HG03196 (cell line): ENCODE measurements at regions not wholly inside any gene's neighbourhood (a gene's known extent, or its start where the extent isn't known, plus 50 kb on each side); places are given as distances from the start of the nearest gene placed in this dataset.
"Not testable (repeated sequence)": the region's sequence is repeated elsewhere in the genome, so short reads cannot be mapped to it uniquely, and the experiment has no call there.

Source experiments
- ATAC-seq: cut with Tn5 transposase; IDR thresholded peaks from one replicate; pipeline ENCODE4 v1.9.1; 2021; ENCODE audit not compliant: unreplicated experiment

GRCh38 chr15:20204177-20204866, 337.3 kb downstream of the GOLGA6L6 start:
- not testable (repeated sequence) for ATAC-seq

DNA sequence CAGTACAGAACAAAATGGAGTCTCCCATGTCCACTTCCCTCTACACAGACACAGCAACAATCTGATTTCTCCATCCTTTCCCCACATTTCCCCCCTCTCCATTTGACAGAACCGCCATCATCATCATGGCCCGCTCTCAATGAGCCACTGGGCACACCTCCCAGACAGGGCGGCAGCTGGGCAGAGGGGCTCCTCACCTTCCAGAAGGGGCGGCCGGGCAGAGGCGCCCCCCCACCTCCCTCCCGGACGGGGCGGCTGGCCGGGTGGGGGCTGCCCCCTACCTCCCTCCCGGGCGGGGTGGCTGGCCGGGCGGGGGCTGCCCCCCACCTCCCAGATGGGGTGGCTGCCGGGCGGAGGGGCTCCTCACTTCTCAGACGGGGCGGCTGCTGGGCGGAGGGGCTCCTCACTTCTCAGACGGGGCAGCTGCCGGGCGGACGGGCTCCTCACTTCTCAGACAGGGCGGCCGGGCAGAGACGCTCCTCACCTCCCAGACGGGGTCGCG, 337.9 kb downstream of the GOLGA6L6 start:
- ATAC-seq, result not testable (repeated sequence)

- not testable (repeated sequence) for ATAC-seq
These were observed 346.9 kb downstream of the GOLGA6L6 start for GRCh38 chr15:20194591-20195198.

DNA sequence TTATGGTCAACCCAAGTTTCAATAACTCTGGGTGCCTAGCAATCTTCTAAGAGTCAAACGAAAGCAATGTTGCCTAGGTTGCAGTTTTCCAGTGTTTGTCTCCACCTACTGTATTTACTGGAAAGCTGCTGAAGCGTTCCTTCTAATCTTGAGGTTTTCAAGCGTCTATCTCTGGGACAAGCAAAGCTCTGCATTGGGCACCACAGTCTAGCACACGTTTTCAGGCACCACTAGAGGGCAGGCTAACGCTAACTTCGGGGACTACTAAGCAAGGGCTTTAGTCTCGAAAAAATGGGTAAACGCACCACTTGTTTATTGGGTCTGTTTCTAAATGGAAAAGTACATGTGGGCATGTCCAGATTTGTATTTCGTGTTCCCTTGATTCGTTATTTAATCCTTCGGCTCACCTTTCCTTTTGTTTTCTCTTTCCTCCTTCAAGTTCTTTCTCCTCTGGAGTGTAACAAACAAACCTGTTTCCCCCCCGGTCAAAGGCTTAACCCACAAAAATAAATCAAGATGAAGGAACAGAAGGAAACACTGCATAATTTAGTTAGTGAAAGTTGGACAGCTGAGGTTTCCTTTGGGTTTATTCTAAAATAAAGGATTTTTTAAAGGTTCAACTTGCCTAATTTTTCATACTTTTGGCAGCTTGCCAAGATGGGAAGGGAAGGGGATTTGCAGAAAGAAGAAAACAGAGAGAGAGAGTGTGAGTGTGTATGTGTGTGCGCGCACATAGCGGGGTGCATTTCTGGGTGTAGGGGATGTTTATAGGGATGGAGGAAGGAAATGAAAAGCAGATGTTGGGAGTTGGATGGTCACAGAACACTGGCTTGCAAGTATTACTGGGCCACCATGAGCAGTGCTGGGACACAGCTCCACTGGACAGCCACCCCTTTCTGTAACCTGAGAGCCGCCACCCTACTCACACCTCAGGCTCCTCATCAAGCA, 348.3 kb downstream of the GOLGA6L6 start:
- peak; percentile 61 for ATAC-seq

GRCh38 chr15:20191508-20192125, 350.0 kb downstream of the GOLGA6L6 start:
- not testable (repeated sequence) for ATAC-seq

DNA sequence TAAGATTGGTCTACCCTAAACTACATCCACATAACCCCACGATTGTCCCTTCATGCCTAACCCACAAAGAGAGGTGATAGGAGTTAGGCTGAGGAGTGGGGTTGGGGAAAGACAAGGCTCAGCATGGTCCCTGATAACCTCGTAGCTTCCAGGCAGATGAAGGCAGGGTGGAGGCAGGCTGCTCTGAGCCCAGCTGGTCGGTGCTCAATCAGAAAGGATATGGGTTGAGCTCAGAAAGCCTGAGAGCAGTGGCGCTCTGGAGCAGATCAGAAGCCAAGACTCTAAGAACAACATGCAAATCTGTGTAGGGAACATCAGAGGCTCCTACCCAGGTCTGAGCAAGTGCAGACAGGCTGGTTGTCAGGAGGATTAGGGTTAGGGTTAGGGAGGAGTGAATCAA, 353.0 kb downstream of the GOLGA6L6 start:
- ATAC-seq, result not testable (repeated sequence)

DNA sequence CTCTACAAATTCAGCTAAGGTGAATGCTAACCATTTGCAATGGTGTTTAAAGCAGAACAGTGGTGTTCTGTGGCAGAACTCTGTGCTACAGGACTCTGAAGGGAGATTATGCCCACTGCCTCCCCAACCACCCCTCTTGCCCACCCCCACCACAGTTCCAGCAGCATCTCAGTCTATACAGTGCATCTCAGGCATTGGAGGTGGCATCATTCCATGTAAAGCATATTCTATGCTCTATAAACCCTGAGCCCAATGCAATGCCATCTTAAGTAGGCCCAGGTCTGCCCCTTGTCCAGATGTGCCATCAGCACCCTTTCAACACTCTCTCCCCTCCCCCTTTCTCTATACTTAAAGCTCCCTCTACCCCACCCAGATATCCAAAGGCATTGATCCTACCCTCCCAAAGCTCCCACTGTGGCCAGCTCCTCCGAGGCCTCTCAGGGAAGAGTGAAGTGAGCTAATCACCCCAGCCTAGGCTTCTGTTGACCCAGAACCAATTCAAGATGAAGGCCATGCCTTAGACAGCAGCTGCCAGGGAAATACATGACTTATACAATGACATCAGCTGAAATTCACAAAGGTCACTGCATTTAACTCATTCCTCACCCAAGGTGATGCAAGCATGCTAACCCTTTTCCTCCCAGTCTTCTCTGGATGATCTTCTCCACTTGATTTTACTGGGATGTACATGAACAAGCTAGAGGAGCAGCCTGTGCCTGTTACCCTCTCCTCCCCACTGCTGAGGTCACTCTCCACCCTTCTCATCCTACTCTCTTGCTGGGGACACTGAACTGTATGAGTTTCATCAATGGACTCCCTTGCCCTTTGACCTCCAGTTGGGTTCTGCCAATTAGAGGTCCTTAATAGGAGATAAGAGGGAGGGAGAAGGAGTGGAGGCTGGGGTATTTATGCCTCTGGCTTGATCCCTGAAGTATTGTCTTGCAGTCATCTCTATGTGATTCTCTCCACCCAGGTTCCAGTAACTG, 353.9 kb downstream of the GOLGA6L6 start:
- not testable (repeated sequence) for ATAC-seq

DNA sequence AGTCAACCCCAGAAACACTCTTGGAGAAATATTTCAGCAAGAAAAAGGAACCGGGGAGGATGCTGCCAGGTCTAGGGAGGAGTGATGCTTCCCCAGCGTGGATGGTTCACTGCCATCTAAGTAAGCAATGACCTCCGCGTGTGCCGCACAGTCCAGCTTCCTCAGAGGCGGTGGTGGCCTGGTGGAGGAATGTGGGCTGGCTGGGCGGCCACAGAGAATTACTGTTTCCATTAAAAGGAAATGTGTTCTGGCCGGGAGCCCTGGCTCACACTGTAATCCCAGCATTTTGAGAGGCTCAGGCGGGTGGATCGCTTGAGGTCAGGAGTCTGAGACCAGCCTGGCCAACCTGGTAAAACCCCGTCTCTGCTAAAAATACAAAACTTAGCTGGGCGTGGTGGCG, 356.7 kb downstream of the GOLGA6L6 start:
- not testable (repeated sequence) for ATAC-seq

DNA sequence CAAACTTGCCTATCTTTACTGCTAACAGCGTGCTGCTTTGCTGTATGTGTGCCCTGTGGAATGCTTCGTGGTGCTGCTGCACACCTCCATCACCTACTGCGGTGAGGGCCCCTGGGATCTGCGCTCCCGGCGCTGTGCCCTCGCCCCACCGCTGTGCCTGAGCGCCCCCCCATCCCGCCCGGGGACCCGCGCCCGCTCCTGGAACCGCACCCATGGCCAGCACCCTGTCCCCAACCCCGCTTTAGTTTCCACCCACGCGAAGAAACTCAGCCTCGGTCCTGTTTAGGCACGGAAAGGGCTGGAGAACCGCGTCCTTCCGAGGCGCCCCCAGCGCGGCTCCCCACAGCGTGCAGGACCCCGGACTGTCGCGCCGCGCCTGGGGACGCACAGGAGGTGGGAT, 373.4 kb downstream of the GOLGA6L6 start:
- ATAC-seq, result not testable (repeated sequence)

DNA sequence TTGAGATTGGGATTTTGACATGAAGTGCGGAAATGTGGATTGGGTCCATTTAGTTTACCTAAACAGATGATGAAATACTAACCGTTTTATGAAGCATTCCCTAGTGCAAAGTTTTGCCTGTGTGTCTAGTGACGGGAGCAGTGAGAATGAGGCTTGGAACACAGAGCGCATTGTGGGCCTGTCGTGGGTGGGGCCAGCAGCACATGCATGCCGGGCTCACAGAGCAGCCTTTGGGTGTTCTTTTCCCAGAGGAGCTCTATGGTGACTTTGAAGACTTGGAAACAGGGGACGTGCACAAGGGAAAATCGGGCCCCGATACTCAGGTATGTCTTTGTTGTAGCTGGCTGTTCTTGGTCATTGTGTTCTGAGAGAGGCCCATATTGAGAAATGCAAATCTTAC, 388.1 kb downstream of the GOLGA6L6 start:
- not testable (repeated sequence) for ATAC-seq

DNA sequence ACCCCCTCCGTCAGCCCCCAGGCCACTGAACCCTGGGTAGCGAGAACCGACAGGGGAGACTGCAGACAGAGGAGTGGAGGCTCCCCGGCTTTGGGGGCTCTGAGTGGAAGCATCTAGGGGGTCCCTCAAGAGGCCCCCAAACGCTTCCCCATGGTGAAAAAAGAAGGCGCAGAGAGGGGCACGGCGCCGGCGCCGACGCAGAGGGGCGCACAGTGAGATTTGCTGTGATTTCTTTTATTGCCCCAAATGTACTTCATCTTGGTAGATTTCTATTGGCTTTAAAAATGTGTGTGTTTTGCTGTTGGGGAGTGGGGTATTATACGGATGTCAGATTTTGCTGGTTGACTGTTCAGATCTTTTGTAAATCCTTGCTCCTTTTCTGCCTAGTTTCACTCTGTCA, 392.9 kb downstream of the GOLGA6L6 start:
- ATAC-seq, result not testable (repeated sequence)

GRCh38 chr15:20148008-20148407, 393.6 kb downstream of the GOLGA6L6 start:
- not testable (repeated sequence) for ATAC-seq

- ATAC-seq, result not testable (repeated sequence)
These were observed 397.1 kb downstream of the GOLGA6L6 start for GRCh38 chr15:20144333-20145036.

DNA sequence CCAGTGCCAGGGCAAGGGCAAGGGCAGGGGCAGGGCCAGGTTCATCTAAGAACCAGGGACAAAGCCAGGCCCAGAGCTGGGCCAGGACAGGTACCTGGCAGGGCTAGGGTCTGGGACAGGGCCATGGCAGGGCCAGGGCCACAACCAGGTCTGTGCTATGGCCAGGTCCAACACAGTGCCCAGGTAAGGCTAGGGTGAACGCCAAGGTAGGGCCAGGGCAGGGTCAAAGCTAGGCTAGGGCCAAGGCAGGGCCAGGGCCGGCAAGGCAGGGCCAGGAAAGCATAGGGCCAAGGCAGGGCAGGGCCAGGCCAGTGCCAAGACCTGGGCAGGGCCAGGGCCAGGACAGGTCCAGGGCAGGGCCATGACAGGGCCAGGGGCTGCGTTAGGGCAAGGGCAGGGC, 398.7 kb downstream of the GOLGA6L6 start:
- not testable (repeated sequence) for ATAC-seq

- ATAC-seq, result not testable (repeated sequence)
These were observed 399.2 kb downstream of the GOLGA6L6 start for GRCh38 chr15:20142410-20142809.

GRCh38 chr15:20124668-20125067, 416.9 kb downstream of the GOLGA6L6 start:
- ATAC-seq, result not testable (repeated sequence)

- ATAC-seq, result no peak
These were observed 435.6 kb downstream of the GOLGA6L6 start for GRCh38 chr15:20106026-20106425.

DNA sequence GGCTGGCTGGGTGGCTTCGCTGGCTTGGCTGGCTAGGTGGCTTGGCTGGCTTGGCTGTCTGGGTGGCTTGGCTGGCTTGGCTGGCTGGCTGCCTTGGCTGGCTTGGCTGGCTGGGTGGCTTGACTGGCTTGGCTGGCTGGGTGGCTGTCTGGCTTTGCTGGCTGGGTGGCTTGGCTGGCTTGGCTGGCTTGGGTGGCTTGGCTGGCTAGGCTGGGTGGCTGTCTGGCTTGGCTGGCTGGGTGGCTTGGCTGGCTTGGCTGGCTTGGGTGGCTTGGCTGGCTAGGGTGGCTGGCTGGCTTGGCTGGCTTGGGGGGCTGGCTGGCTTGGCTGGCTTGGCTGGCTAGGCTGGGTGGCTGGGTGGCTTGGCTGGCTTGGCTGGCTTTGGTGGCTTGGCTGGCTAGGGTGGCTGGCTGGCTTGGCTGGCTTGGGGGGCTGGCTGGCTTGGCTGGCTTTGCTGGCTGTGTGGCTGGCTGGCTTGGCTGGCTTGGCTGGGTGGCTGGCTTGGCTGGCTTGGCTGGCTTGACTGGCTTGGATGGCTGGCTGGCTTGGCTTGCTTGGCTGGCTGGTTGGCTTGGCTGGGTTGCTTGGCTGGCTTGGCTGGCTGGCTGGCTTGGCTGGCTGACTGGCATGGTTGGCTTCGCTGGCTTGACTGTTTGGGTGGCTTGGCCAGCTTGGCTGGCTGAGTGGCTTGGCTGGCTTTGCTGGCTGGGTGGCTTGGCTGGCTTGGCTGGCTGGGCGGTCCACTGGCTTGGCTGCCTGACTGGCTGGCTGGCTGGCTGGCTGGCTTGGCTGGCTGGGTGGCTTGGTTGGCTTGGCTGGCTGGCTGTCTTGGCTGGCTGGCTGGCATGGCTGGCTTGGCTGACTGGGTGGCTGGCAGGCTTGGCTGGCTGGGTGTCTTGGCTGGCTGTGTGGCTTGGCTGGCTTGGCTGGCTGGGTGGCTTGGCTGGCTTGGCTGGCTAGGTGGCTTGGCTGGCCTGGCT, 436.3 kb downstream of the GOLGA6L6 start:
- ATAC-seq, result not testable (repeated sequence)
